Memory B cell (primary cell): ENCODE measurements at regions not wholly inside any gene's neighbourhood (a gene's known extent, or its start where the extent isn't known, plus 50 kb on each side); places are given as distances from the start of the nearest gene placed in this dataset.

Source experiments
- ATAC-seq: fragments of 150-1000 bp; cut with Tn5 transposase; 2 replicates; pipeline ENCODE4 v1.10.0; 2021; ENCODE audit warnings: low read depth, mild to moderate bottlenecking, moderate library complexity
- DNase-seq, 2 donors: peaks; one replicate each; pipeline ENCODE4 v3.0.0; 2022; ENCODE audit warnings: low spot score in 2 of 2
- H3K27ac Mint-ChIP-seq: one replicate; pipeline ENCODE4 v1.8.0; 2022; ENCODE audit warnings: mild to moderate bottlenecking, moderate library complexity, mixed read lengths
- H3K27me3 Mint-ChIP-seq: one replicate; pipeline ENCODE4 v1.8.0; 2022; ENCODE audit warnings: mixed read lengths
- H3K36me3 Mint-ChIP-seq: one replicate; pipeline ENCODE4 v1.8.0; 2022; ENCODE audit warnings: mild to moderate bottlenecking, mixed read lengths
- H3K4me1 Mint-ChIP-seq: one replicate; pipeline ENCODE4 v1.8.0; 2022; ENCODE audit warnings: mixed read lengths
- H3K4me3 Mint-ChIP-seq: one replicate; pipeline ENCODE4 v1.8.0; 2022; ENCODE audit warnings: mild to moderate bottlenecking, moderate library complexity, mixed read lengths
- H3K9me3 Mint-ChIP-seq: one replicate; pipeline ENCODE4 v1.8.0; 2022; ENCODE audit warnings: mixed read lengths

DNA sequence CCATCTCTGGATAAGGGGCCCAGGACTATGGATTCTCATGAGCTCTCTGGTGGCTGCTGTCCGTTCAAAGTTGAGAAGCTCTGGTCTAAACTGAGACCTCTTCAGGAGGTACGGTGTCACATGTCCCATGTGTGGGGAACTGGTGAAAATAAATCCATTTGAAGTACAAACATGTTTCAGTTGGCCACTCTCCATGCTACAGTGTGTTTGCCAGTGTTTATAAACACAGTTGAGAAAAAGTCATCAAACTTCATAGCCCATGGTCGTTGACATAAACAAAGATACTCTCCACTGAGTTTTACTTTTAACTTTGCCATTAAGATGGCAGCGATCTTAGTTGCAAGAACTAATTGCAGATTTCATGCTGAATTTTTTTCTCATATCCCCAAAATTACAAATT, 72.8 kb downstream of the PSMG1 start:
- no peaks in the 10 kb centered on the region for H3K9me3 Mint-ChIP-seq
- peaks cover 2% of the 10 kb centered on the region for H3K27me3 Mint-ChIP-seq

GRCh38 chr21:39109596-39110210, 73.5 kb downstream of the PSMG1 start:
- ATAC-seq (no peak), DNase-seq (no peak)
- Mint-ChIP-seq H3K4me1 (no peaks in the 10 kb centered on the region), H3K27ac (no peak overlapping the region), H3K4me3 (no peak overlapping the region), H3K27me3 (peaks cover 2% of the 10 kb centered on the region), H3K9me3 (no peaks in the 10 kb centered on the region), H3K36me3 (no peaks in the 10 kb centered on the region)

More for the DNA sequence above, 72.8 kb downstream of the PSMG1 start:
- ATAC-seq (no peak), DNase-seq (no peak)
- H3K27ac Mint-ChIP-seq, result no peak overlapping the region
- no peak overlapping the region for H3K4me3 Mint-ChIP-seq
- no peaks in the 10 kb centered on the region for H3K4me1 Mint-ChIP-seq
- no peaks in the 10 kb centered on the region for H3K36me3 Mint-ChIP-seq

DNA sequence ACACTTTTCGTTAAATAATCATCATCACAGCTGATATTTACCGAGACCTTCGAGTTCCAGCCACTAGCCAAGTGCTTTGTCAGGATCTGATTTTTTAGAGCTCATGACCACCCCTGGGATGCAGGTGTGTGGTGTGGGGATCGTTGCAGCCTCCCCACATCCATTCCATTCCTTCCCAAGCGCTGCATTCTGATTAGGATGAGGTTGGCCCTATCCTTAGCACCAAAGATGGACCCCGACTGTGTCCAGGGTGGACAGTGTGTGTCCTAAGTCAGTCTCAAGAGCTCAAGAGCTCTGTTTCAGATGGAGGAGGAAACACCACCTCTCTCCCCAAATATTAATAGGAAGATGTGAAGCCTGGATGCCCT, 74.1 kb downstream of the PSMG1 start:
- Mint-ChIP-seq H3K27ac (no peak overlapping the region), H3K27me3 (peaks cover 3% of the 10 kb centered on the region), H3K4me3 (no peak overlapping the region), H3K4me1 (no peaks in the 10 kb centered on the region), H3K9me3 (no peaks in the 10 kb centered on the region), H3K36me3 (no peaks in the 10 kb centered on the region)
- ATAC-seq (no peak), DNase-seq (no peak)

GRCh38 chr21:39108291-39109162, 74.7 kb downstream of the PSMG1 start:
- DNase-seq (no peak), ATAC-seq (no peak)
- Mint-ChIP-seq H3K4me3 (no peak overlapping the region), H3K36me3 (no peaks in the 10 kb centered on the region), H3K9me3 (no peaks in the 10 kb centered on the region), H3K27me3 (peaks cover 7% of the 10 kb centered on the region), H3K4me1 (no peaks in the 10 kb centered on the region), H3K27ac (no peak overlapping the region)

DNA sequence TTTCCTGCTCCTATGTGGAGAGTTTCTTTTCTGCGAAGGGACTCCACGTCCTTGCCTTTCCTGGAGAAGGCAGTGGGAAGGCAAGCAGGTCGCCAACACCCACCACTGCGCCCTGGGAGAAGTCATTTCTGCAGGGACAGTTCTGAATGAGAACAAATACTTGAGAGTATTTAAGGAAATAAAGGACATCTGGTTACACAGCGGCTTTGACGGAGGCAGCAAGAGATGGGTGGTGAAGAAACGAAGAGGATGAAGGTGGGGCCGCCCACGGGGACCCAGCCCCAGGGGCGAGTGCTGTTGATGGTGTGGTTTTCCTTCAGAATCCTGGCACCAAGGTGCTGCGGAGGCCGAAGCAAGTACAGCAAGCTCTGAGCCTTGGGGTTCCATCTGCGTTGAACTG, 75.5 kb downstream of the PSMG1 start:
- no peaks in the 10 kb centered on the region for H3K4me1 Mint-ChIP-seq
- ATAC-seq, result no peak
- peaks cover 9% of the 10 kb centered on the region for H3K27me3 Mint-ChIP-seq
- H3K36me3 Mint-ChIP-seq, result no peaks in the 10 kb centered on the region
- no peak for DNase-seq
- no peaks in the 10 kb centered on the region for H3K9me3 Mint-ChIP-seq
- H3K27ac Mint-ChIP-seq, result no peak overlapping the region
- no peak overlapping the region for H3K4me3 Mint-ChIP-seq

DNA sequence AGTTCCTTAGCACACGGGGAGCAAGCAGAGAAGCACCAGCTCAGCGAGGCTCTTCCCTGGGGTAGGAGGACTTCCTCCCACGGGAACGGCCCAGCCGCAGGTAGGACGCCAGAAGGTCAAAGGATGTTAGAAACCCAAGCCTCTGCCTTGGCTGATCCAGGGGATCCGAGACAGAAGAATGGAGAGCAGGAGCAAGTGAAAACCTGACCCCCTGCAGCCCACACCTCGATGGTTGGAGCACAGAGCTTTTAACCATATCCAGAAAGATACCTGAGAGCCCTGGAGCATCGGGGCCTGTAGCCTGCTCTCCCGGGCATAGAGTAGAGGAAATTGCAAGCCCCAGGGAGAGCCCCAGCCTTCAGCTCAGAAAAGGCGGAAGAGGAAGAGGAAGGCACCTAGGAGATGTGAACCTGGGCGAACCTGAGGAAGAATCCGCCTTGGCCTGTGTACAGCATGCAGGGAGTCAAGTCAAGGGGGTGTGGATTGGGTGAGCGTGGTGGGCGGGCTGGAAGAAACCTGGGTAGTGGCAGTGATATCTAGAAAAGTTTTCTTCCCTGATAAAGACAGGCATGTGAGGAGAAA, 76.3 kb downstream of the PSMG1 start:
- Mint-ChIP-seq H3K27ac (no peak overlapping the region), H3K27me3 (peaks cover 9% of the 10 kb centered on the region), H3K36me3 (no peaks in the 10 kb centered on the region), H3K4me3 (no peak overlapping the region), H3K4me1 (no peaks in the 10 kb centered on the region), H3K9me3 (no peaks in the 10 kb centered on the region)
- no peak for DNase-seq
- ATAC-seq, result no peak

GRCh38 chr21:39105836-39106235, 77.4 kb downstream of the PSMG1 start:
- Mint-ChIP-seq H3K9me3 (no peaks in the 10 kb centered on the region), H3K27me3 (peaks cover 9% of the 10 kb centered on the region), H3K27ac (no peak overlapping the region), H3K36me3 (no peaks in the 10 kb centered on the region), H3K4me1 (no peaks in the 10 kb centered on the region), H3K4me3 (no peak overlapping the region)
- ATAC-seq (no peak), DNase-seq (no peak)

- H3K27me3 Mint-ChIP-seq, result peaks cover 9% of the 10 kb centered on the region
- no peak for ATAC-seq
- H3K4me3 Mint-ChIP-seq, result no peak overlapping the region
- H3K36me3 Mint-ChIP-seq, result no peaks in the 10 kb centered on the region
- no peaks in the 10 kb centered on the region for H3K4me1 Mint-ChIP-seq
- H3K9me3 Mint-ChIP-seq, result no peaks in the 10 kb centered on the region
- H3K27ac Mint-ChIP-seq, result no peak overlapping the region
- no peak for DNase-seq
Measured at GRCh38 chr21:39105341-39105765, 77.9 kb downstream of the PSMG1 start.

DNA sequence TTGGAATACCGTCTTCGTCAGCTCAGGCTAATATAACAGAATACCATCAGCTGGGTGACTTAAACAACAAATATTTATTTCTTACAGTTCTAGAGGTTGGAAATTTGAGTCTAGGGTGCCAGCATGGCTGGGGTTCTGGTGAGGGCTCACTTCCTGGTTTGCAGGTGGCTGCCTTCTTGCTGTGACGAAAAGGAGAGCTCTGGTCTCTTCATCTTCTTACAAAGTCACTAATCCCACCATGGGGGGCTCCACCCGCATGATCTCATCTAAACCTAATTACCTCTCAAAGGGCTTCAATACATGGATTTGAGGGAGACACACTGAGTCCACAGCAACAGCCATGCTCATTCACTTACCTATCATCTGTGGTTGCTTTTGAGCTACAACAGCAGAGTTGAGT, 78.3 kb downstream of the PSMG1 start:
- no peaks in the 10 kb centered on the region for H3K4me1 Mint-ChIP-seq
- no peaks in the 10 kb centered on the region for H3K36me3 Mint-ChIP-seq
- no peak overlapping the region for H3K27ac Mint-ChIP-seq
- no peaks in the 10 kb centered on the region for H3K9me3 Mint-ChIP-seq
- ATAC-seq (no peak), DNase-seq (no peak)
- peaks cover 9% of the 10 kb centered on the region for H3K27me3 Mint-ChIP-seq
- H3K4me3 Mint-ChIP-seq, result no peak overlapping the region

DNA sequence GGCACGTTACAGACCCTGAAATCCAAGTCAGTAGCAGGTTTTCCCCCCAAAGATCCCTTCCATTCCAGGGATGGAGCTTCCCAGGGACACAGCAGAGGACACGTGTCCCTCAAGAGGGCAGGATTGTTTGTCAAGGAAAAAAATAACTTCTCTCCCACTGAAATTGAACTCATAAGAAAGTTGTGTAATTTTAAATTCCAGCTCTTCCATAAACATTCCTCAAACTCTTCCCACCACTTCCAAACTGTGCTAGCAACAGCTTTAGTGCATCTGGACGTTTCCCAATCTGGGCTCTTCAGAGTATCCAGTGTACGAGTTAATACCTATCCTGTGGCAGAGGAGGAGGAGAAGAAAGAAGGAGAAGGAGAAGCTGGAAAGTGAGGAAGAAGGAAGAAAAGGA, 79.6 kb downstream of the PSMG1 start:
- peaks cover 7% of the 10 kb centered on the region for H3K27me3 Mint-ChIP-seq
- H3K27ac Mint-ChIP-seq, result no peak overlapping the region
- DNase-seq (no peak), ATAC-seq (no peak)
- no peaks in the 10 kb centered on the region for H3K36me3 Mint-ChIP-seq
- H3K9me3 Mint-ChIP-seq, result no peaks in the 10 kb centered on the region
- H3K4me1 Mint-ChIP-seq, result no peaks in the 10 kb centered on the region
- no peak overlapping the region for H3K4me3 Mint-ChIP-seq

GRCh38 chr21:39099859-39100258, 83.4 kb downstream of the PSMG1 start:
- Mint-ChIP-seq H3K27me3 (peaks cover 7% of the 10 kb centered on the region), H3K4me1 (no peaks in the 10 kb centered on the region), H3K4me3 (no peak overlapping the region), H3K36me3 (no peaks in the 10 kb centered on the region), H3K27ac (no peak overlapping the region), H3K9me3 (no peaks in the 10 kb centered on the region)
- no peak for ATAC-seq
- DNase-seq, result no peak

GRCh38 chr21:39098696-39099200, 84.5 kb downstream of the PSMG1 start:
- DNase-seq (no peak), ATAC-seq (no peak)
- peaks cover 8% of the 10 kb centered on the region for H3K4me1 Mint-ChIP-seq
- H3K27me3 Mint-ChIP-seq, result peaks cover 2% of the 10 kb centered on the region
- no peak overlapping the region for H3K4me3 Mint-ChIP-seq
- H3K36me3 Mint-ChIP-seq, result no peaks in the 10 kb centered on the region
- no peak overlapping the region for H3K27ac Mint-ChIP-seq
- H3K9me3 Mint-ChIP-seq, result no peaks in the 10 kb centered on the region

DNA sequence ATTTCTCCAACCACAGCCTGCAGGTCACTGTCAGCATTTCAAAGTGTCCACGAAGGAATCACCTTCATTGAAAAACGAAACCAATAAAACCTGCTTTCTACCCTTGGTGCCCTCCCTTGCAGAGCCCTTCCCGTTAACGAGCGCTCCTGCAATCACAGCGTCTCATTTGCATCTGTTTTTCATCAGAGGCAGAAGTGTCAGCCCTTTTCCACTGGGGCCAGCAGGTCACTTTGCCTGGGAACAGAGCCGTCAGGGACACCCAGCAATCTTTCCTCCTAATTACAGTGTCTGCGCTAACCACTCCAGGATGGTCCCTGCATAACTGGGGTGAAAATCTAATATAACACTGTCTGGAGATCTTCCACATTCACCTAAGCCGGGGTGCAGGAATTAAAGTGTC, 85.3 kb downstream of the PSMG1 start:
- H3K4me3 Mint-ChIP-seq, result no peak overlapping the region
- H3K27ac Mint-ChIP-seq, result no peak overlapping the region
- DNase-seq (no peak), ATAC-seq (no peak)
- H3K4me1 Mint-ChIP-seq, result peaks cover 8% of the 10 kb centered on the region
- H3K27me3 Mint-ChIP-seq, result peaks cover 1% of the 10 kb centered on the region
- no peaks in the 10 kb centered on the region for H3K9me3 Mint-ChIP-seq
- H3K36me3 Mint-ChIP-seq, result no peaks in the 10 kb centered on the region

- ATAC-seq (no peak), DNase-seq (no peak)
- Mint-ChIP-seq H3K4me1 (peaks cover 8% of the 10 kb centered on the region), H3K27ac (peak overlapping the region; percentile 43), H3K36me3 (no peaks in the 10 kb centered on the region), H3K27me3 (no peaks in the 10 kb centered on the region), H3K9me3 (no peaks in the 10 kb centered on the region), H3K4me3 (no peak overlapping the region)
Measured at GRCh38 chr21:39097335-39097861, 85.9 kb downstream of the PSMG1 start.
